ENCODE measurements at regions not wholly inside any gene's neighbourhood (a gene's known extent, or its start where the extent isn't known, plus 50 kb on each side); places are given as distances from the start of the nearest gene placed in this dataset.

DNA sequence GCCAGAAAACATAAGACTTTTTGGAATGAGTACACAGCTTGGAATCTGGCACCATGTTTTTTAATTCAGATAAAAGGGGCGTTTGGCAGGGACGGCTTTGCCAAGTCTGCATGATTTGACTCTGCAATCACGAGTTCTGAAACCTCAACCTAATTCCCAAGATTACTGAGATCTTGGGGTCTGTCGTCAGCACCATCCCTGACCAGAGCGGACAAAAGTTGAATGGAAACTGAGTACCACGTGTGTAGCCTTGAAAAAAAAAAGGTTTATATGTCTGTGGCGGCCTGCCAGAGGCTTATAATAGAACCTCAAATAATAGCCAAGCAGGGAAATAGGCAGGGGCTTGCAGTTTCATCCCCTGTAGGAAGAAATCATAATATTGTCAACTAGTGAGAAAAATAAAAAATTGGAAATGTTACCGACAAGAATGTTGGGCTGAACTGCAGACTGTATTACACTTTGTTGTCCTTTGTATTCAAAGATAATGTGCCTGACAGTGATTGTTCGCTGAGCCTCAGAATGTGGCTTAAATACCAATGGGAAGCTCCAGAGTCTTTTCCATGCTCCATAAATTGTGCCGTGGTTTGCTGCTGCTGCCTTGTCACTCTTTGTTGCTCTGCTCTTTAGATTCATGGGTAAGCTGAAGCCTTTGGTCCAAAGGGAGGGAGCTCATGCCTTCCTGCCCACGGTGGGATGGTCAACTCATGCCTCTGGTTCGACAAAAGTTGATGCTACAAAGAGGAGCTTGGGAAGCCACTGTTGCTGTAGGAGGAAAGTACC, 118.8 kb upstream of the ARID1B start:
- 20% methylated on average over 2 of the region's 12 CpGs; no CpG with 5 or more reads in 1 of the 2 experiments for WGBS, 2 experiments (ENCODE audit: extremely low coverage in 2 of 2, insufficient read length in 1 of 2)
- Histone ChIP-seq H3K9me1 (ENCODE audit: insufficient read depth, low read length) (peaks cover 3% of the 10 kb centered on the region; the same call in 1 of the 2 replicates), H2BK20ac (ENCODE audit: low read depth, low read length) (no peak overlapping the region), H4K5ac (ENCODE audit: low read depth, low read length) (no peak overlapping the region), H2BK5ac (ENCODE audit: low read depth, low read length, poor library complexity, severe bottlenecking) (no peak overlapping the region), H3K4ac (ENCODE audit: low read depth, low read length) (no peak overlapping the region), H4K8ac (ENCODE audit: low read depth in 2 of 2, low read length in 2 of 2) (no peak overlapping the region), H3K23ac (ENCODE audit: low read depth, low read length) (no peak overlapping the region), H3K56ac (ENCODE audit: extremely low read depth, insufficient read depth, low read length) (no peak overlapping the region), H4K91ac (ENCODE audit: insufficient read depth, low read depth, low read length) (no peak overlapping the region), H3K27ac (ENCODE audit: insufficient read depth, low read length) (no peak overlapping the region), H2BK120ac (ENCODE audit: low read depth, low read length) (no peak overlapping the region), H2AK5ac (ENCODE audit: low read depth, low read length) (no peak overlapping the region), H3K9me3 (ENCODE audit: control insufficient read depth, insufficient read depth, low read length) (no peaks in the 10 kb centered on the region), H2BK15ac (ENCODE audit: low read depth, low read length) (no peak overlapping the region), H2AK9ac (replicated peaks; ENCODE audit: low read depth, low read length, poor library complexity) (no peak overlapping the region), H2AFZ (replicated peaks; ENCODE audit: low read length, poor library complexity) (peak overlapping the region; percentile 40), H3K79me1 (ENCODE audit: low read depth in 1 of 2, low read length in 2 of 2) (no peaks in the 10 kb centered on the region), H3K4me2 (ENCODE audit: low read depth, low read length) (peak overlapping the region; percentile 79), H3K36me3 (ENCODE audit: control insufficient read depth, insufficient read depth, low read length) (no peaks in the 10 kb centered on the region), H3K18ac (ENCODE audit: low read depth, low read length) (peak overlapping the region; percentile 33; the same call in 1 of the 2 replicates), H3K27me3 (ENCODE audit: control insufficient read depth, insufficient read depth, low read length) (peaks cover 6% of the 10 kb centered on the region), H3K4me3 (ENCODE audit: insufficient read depth, low read depth, low read length) (no peak overlapping the region), H4K20me1 (ENCODE audit: insufficient read depth, low read length) (no peaks in the 10 kb centered on the region), H3K9ac (ENCODE audit: low read depth, low read length) (no peak overlapping the region; the same call in 1 of the 2 replicates), H3K4me1 (ENCODE audit: control insufficient read depth, insufficient read depth, low read length) (peaks cover 7% of the 10 kb centered on the region), H3K14ac (replicated peaks; ENCODE audit: low read depth, low read length) (0 out of 2 replicates have a peak overlapping the region, but pooled peaks have one; percentile 46)
- ChIA-PET POLR2A (ENCODE audit: unreplicated experiment) (no interaction called here), CTCF (interaction anchor here (0.6 kb wide), 1 partner anchor 9 kb away, joined by 3 read pairs; no protein-coding TSS in a partner anchor)
- no peak for TF ChIP-seq RAD21 (IDR thresholded peaks at IDR 0.05; ENCODE audit: low read length)
- TF ChIP-seq, protein P1, sequence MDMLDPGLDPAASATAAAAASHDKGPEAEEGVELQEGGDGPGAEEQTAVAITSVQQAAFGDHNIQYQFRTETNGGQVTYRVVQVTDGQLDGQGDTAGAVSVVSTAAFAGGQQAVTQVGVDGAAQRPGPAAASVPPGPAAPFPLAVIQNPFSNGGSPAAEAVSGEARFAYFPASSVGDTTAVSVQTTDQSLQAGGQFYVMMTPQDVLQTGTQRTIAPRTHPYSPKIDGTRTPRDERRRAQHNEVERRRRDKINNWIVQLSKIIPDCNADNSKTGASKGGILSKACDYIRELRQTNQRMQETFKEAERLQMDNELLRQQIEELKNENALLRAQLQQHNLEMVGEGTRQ (IDR thresholded peaks at IDR 0.05; ENCODE audit: low read depth, low read length), result peak; percentile 67; the same call in 1 of the 2 replicates
- no peak for TF ChIP-seq MAFK (IDR thresholded peaks at IDR 0.05; ENCODE audit: low read depth, low read length)
- TF ChIP-seq MXI1 (IDR thresholded peaks at IDR 0.05; ENCODE audit: borderline replicate concordance, low read depth, low read length), result no peak
- TF ChIP-seq NFE2L2 (IDR thresholded peaks at IDR 0.05; ENCODE audit: low read depth, low read length), result no peak
- TF ChIP-seq SMC3 (IDR thresholded peaks at IDR 0.05; ENCODE audit: low read depth, low read length), result no peak
- peak; percentile 21; the same call in 1 of the 2 replicates for TF ChIP-seq BHLHE40 (IDR thresholded peaks at IDR 0.05; ENCODE audit: low read depth, low read length)
- TF ChIP-seq FOS (IDR thresholded peaks at IDR 0.05; ENCODE audit: low read depth, low read length), result no peak
- no peak for TF ChIP-seq CEBPB (IDR thresholded peaks at IDR 0.05; ENCODE audit: low read depth, low read length)
- TF ChIP-seq, protein P2, sequence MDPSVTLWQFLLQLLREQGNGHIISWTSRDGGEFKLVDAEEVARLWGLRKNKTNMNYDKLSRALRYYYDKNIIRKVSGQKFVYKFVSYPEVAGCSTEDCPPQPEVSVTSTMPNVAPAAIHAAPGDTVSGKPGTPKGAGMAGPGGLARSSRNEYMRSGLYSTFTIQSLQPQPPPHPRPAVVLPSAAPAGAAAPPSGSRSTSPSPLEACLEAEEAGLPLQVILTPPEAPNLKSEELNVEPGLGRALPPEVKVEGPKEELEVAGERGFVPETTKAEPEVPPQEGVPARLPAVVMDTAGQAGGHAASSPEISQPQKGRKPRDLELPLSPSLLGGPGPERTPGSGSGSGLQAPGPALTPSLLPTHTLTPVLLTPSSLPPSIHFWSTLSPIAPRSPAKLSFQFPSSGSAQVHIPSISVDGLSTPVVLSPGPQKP (IDR thresholded peaks at IDR 0.05; ENCODE audit: borderline replicate concordance, low read depth, low read length), result no peak
- in situ Hi-C loops (cut with MboI; ENCODE audit: low sequenced_read_pairs) (no loop called here), dilution Hi-C loops (cut with HindIII; ENCODE audit: low sequenced_read_pairs, unreplicated experiment) (no loop called here), intact Hi-C loops (cut with micrococcal nuclease) (no loop called here)
- BruUV-seq (replicated peaks), result no TSS peak
- peak; percentile 80 for DNase-seq
- ATAC-seq (ENCODE audit: low read depth), result peak; percentile 81
